Neuronal stem cell (in vitro differentiated cells): ENCODE measurements at regions not wholly inside any gene's neighbourhood (a gene's known extent, or its start where the extent isn't known, plus 50 kb on each side); places are given as distances from the start of the nearest gene placed in this dataset.

Source experiments
- DNase-seq: peaks from one replicate; pipeline ENCODE4 v3.0.0-alpha.2; 2013; ENCODE audit warnings: low spot score
- H2AFZ ChIP-seq: one replicate; pipeline ENCODE4 v1.6.1; 2013; ENCODE audit warnings: mild to moderate bottlenecking, low read length, inconsistent platforms
- H2AK5ac ChIP-seq: 2 replicates; pipeline ENCODE4 v1.6.1; 2013; ENCODE audit warnings: low read depth, mild to moderate bottlenecking, inconsistent platforms, low read length, moderate library complexity, mixed read lengths
- H2BK120ac ChIP-seq: 2 replicates; pipeline ENCODE4 v1.6.1; 2013; ENCODE audit warnings: low read depth, mild to moderate bottlenecking, inconsistent platforms, low read length, moderate library complexity, mixed read lengths
- H2BK12ac ChIP-seq: one replicate; pipeline ENCODE4 v1.6.1; 2013; ENCODE audit warnings: low read length, inconsistent platforms
- H2BK15ac ChIP-seq: 2 replicates; pipeline ENCODE4 v1.6.1; 2013; ENCODE audit warnings: mild to moderate bottlenecking, low read length, inconsistent platforms, mixed read lengths
- H2BK5ac ChIP-seq: one replicate; pipeline ENCODE4 v1.6.1; 2013; ENCODE audit warnings: inconsistent platforms, mild to moderate bottlenecking, low read length, moderate library complexity
- H3K14ac ChIP-seq: one replicate; pipeline ENCODE4 v1.6.1; 2013; ENCODE audit warnings: low read length, inconsistent platforms
- H3K18ac ChIP-seq: 2 replicates; pipeline ENCODE4 v1.6.1; 2013; ENCODE audit warnings: low read length, inconsistent platforms
- H3K23ac ChIP-seq: 2 replicates; pipeline ENCODE4 v1.6.1; 2013; ENCODE audit warnings: low read depth, mild to moderate bottlenecking, mixed read lengths, low read length, inconsistent platforms; ENCODE audit not compliant: poor library complexity
- H3K27ac ChIP-seq: replicated peaks from 3 replicates; pipeline ENCODE4 v1.5.1; 2013; ENCODE audit warnings: low read length, inconsistent platforms
- H3K27me3 ChIP-seq, 3 experiments: 2 replicates each; pipeline ENCODE4 v1.6.1; 2013; ENCODE audit warnings: low read length in 3 of 3, mild to moderate bottlenecking in 2 of 3, inconsistent platforms in 1 of 3, low read depth in 1 of 3, mixed read lengths in 1 of 3, moderate library complexity in 1 of 3; ENCODE audit not compliant: control insufficient read depth in 3 of 3, insufficient read depth in 3 of 3
- H3K36me3 ChIP-seq, 2 donors: replicated peaks in 1 of 2; 2 replicates each; pipeline ENCODE4 v1.6.1; 2013; ENCODE audit warnings: low read length in 2 of 2; ENCODE audit not compliant: control insufficient read depth in 2 of 2, insufficient read depth in 2 of 2
- H3K4ac ChIP-seq: 2 replicates; pipeline ENCODE4 v1.6.1; 2013; ENCODE audit warnings: inconsistent platforms, mild to moderate bottlenecking, low read length, moderate library complexity
- H3K4me1 ChIP-seq, 2 donors: 1 replicate in 1 of 2; 2 replicates in 1 of 2; pipeline ENCODE4 v1.6.1; 2013; ENCODE audit warnings: low read length in 2 of 2, low read depth in 1 of 2; ENCODE audit not compliant: control insufficient read depth in 2 of 2, insufficient read depth in 1 of 2
- H3K4me2 ChIP-seq: one replicate; pipeline ENCODE4 v1.6.1; 2013; ENCODE audit warnings: mild to moderate bottlenecking, low read length, inconsistent platforms; ENCODE audit not compliant: insufficient read depth, poor library complexity, severe bottlenecking
- H3K4me3 ChIP-seq, 2 donors: 2 replicates each; pipeline ENCODE4 v1.5.1; 2013; ENCODE audit warnings: low read length in 2 of 2, mild to moderate bottlenecking in 2 of 2, inconsistent platforms in 1 of 2, moderate library complexity in 1 of 2
- H3K79me1 ChIP-seq: one replicate; pipeline ENCODE4 v1.6.1; 2013; ENCODE audit warnings: low read depth, mild to moderate bottlenecking, inconsistent platforms, low read length, moderate library complexity
- H3K9ac ChIP-seq: one replicate; pipeline ENCODE4 v1.6.1; 2013; ENCODE audit warnings: mild to moderate bottlenecking, low read depth, low read length, inconsistent platforms; ENCODE audit not compliant: poor library complexity
- H3K9me3 ChIP-seq, 2 donors: replicated peaks in 1 of 2; 2 replicates each; pipeline versions ENCODE3 to v1.6.1; 2013; ENCODE audit warnings: low read length in 2 of 2, mild to moderate bottlenecking in 2 of 2, inconsistent platforms in 1 of 2, low read depth in 1 of 2, mixed read lengths in 1 of 2, moderate library complexity in 1 of 2; ENCODE audit not compliant: control insufficient read depth in 2 of 2, insufficient read depth in 1 of 2
- H4K8ac ChIP-seq: one replicate; pipeline ENCODE4 v1.6.1; 2013; ENCODE audit warnings: low read depth, mild to moderate bottlenecking, inconsistent platforms, low read length, moderate library complexity
- H4K91ac ChIP-seq: one replicate; pipeline ENCODE4 v1.6.1; 2013; ENCODE audit warnings: low read length, low read depth, mild to moderate bottlenecking, inconsistent platforms; ENCODE audit not compliant: poor library complexity
- WGBS, 2 donors: extraction: QIAGEN DNeasy Blood & Tissue Kit; methylation state at CpG; one replicate each; pipeline ENCODE4 v1.1.7; 2013; ENCODE audit warnings: missing lambda C conversion rate in 2 of 2, mixed read lengths in 1 of 2; ENCODE audit not compliant: insufficient read length in 2 of 2, insufficient replicate concordance in 1 of 2; ENCODE audit errors: extremely low coverage in 2 of 2; 5-methylcytosine and 5-hydroxymethylcytosine counted together

DNA sequence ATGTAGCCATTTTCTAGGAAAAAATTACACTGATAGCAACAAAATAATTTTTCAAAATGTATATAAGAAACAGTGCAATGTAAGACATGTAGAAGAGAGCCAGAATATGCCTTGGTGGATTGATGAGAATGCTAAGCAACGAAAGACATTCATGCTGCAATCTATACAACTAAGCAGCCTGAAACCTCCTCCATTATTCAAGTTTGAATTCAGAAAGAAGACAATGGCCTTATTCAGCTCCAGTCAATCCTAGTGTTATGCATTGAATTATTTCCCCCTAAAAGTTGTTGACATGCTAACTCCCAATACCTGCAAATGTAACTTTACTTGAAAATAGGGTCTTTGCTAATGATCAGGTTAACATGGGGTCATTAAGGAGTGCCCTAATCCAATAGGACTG lies 73.5 kb downstream of the BTG1 start:
- no peak overlapping the region for H3K9ac ChIP-seq
- no peak overlapping the region for H3K18ac ChIP-seq
- no peak overlapping the region for H3K4me3 ChIP-seq
- H3K79me1 ChIP-seq, result no peaks in the 10 kb centered on the region
- no peak overlapping the region for H3K23ac ChIP-seq
- no peak overlapping the region for H2AK5ac ChIP-seq
- no peak overlapping the region for H4K8ac ChIP-seq
- H3K27ac ChIP-seq, result no peak overlapping the region
- no peak overlapping the region for H2BK15ac ChIP-seq
- no peak overlapping the region for H2AFZ ChIP-seq
- no peak overlapping the region for H4K91ac ChIP-seq
- WGBS, 2 donors, result no CpG with 5 or more reads among the region's 1 CpG
- H2BK120ac ChIP-seq, result no peak overlapping the region
- peaks cover 7% of the 10 kb centered on the region in 2 donors for H3K4me1 ChIP-seq
- no peak for DNase-seq
- H3K4ac ChIP-seq, result no peak overlapping the region
- H2BK5ac ChIP-seq, result no peak overlapping the region
- H3K4me2 ChIP-seq, result no peak overlapping the region
- H3K36me3 ChIP-seq, result no peaks in the 10 kb centered on the region
- H3K9me3 ChIP-seq, result peaks cover 0 to 15% of the 10 kb centered on the region in 2 donors
- H3K14ac ChIP-seq, result no peak overlapping the region
- no peak overlapping the region for H2BK12ac ChIP-seq
- H3K27me3 ChIP-seq, result no peaks in the 10 kb centered on the region

GRCh38 chr12:92070864-92071445 lies 74.7 kb downstream of the BTG1 start:
- H3K4me1 ChIP-seq, result peaks cover 7% of the 10 kb centered on the region in 2 donors
- WGBS, 2 donors, result no CpG with 5 or more reads among the region's 6 CpGs
- DNase-seq, result no peak
- no peak overlapping the region for H3K18ac ChIP-seq
- no peak overlapping the region for H3K23ac ChIP-seq
- H4K8ac ChIP-seq, result no peak overlapping the region
- H3K4ac ChIP-seq, result no peak overlapping the region
- no peak overlapping the region for H2AFZ ChIP-seq
- no peaks in the 10 kb centered on the region for H3K27me3 ChIP-seq
- no peak overlapping the region for H3K9ac ChIP-seq
- peaks cover 0 to 15% of the 10 kb centered on the region in 2 donors for H3K9me3 ChIP-seq
- no peak overlapping the region for H3K27ac ChIP-seq
- H4K91ac ChIP-seq, result no peak overlapping the region
- no peak overlapping the region for H2BK120ac ChIP-seq
- no peak overlapping the region for H2BK12ac ChIP-seq
- no peak overlapping the region for H3K14ac ChIP-seq
- H3K79me1 ChIP-seq, result no peaks in the 10 kb centered on the region
- no peak overlapping the region for H2BK15ac ChIP-seq
- no peak overlapping the region for H3K4me2 ChIP-seq
- no peak overlapping the region for H2AK5ac ChIP-seq
- no peaks in the 10 kb centered on the region for H3K36me3 ChIP-seq
- no peak overlapping the region for H2BK5ac ChIP-seq
- no peak overlapping the region for H3K4me3 ChIP-seq

DNA sequence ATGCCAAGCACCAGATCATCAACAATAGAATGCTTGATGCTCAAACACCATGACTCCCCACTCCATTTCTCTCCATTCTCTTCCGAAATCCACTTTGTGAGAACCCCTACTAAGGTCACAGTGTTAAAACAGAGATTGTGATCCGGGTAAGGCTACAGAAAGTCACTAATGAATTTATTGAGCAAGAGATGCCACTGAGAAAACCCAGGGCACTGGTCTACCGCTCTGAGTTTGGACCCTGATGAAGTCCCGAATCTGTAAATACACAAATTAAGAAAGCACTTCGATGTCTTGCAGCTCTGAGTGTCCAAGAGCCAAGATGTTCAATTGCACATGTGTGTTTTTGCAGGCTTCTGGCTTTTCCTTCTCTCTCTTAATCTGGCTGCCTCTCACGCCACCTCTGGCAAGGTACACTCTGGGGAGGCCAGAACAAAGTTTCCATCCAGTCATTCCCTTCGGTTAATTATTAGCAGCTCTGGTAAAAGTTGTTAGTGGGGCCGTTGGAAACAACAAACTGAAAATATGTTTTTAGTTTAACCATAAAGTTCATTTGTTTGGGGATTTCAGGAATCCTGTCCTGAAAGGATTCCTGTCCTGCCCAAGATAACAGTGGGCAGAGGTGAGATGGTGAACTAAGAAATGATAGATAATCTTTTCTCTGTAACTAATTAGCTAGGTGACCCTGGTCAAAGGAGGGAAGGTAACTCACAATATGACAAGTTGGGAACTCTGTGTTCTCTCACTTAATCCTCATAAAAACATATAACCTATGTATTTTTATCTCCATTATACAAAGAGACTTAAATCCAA lies 75.4 kb downstream of the BTG1 start:
- H3K4me1 ChIP-seq, result peaks cover 3 to 5% of the 10 kb centered on the region in 2 donors
- no peak overlapping the region for H4K8ac ChIP-seq
- no peak overlapping the region for H3K18ac ChIP-seq
- peaks cover 0 to 15% of the 10 kb centered on the region in 2 donors for H3K9me3 ChIP-seq
- no peak for DNase-seq
- H3K79me1 ChIP-seq, result no peaks in the 10 kb centered on the region
- no peak overlapping the region for H3K27ac ChIP-seq
- no peaks in the 10 kb centered on the region for H3K36me3 ChIP-seq
- no peak overlapping the region for H3K14ac ChIP-seq
- no peak overlapping the region for H2BK5ac ChIP-seq
- H3K4me3 ChIP-seq, result no peak overlapping the region
- no peak overlapping the region for H3K4ac ChIP-seq
- no peak overlapping the region for H3K9ac ChIP-seq
- no peak overlapping the region for H2AFZ ChIP-seq
- H4K91ac ChIP-seq, result no peak overlapping the region
- no peak overlapping the region for H2BK15ac ChIP-seq
- H3K27me3 ChIP-seq, result no peaks in the 10 kb centered on the region
- no peak overlapping the region for H3K4me2 ChIP-seq
- no peak overlapping the region for H3K23ac ChIP-seq
- no peak overlapping the region for H2AK5ac ChIP-seq
- H2BK12ac ChIP-seq, result no peak overlapping the region
- no peak overlapping the region for H2BK120ac ChIP-seq
- WGBS, 2 donors, result no CpG with 5 or more reads among the region's 8 CpGs

DNA sequence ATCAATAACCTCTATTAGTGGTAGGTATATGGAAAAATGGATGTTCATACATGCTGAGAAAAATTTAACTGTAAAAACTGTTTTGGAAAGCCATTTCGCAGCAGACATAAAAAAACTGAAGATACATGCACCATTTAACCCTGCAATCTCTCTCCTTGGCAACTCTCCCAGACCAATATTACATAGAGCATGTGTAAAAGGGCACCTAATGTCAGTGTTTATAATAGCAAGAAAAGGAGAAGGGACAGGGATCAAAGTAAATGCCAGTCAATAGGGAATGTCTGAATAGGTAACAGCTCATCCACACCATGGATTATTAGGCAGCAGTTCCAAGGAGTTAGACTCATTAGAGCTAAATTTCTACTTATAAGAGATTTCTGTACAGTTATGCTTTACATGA lies 77.2 kb downstream of the BTG1 start:
- H2BK120ac ChIP-seq, result no peak overlapping the region
- WGBS, 2 donors, result no CpG with 5 or more reads among the region's 1 CpG
- no peak overlapping the region for H2AFZ ChIP-seq
- peaks cover 0 to 15% of the 10 kb centered on the region in 2 donors for H3K9me3 ChIP-seq
- peaks cover 0 to 3% of the 10 kb centered on the region in 2 donors for H3K4me1 ChIP-seq
- no peak overlapping the region for H2AK5ac ChIP-seq
- H3K27ac ChIP-seq, result no peak overlapping the region
- H4K91ac ChIP-seq, result no peak overlapping the region
- H3K4ac ChIP-seq, result no peak overlapping the region
- H3K27me3 ChIP-seq, result no peaks in the 10 kb centered on the region
- no peaks in the 10 kb centered on the region for H3K36me3 ChIP-seq
- no peaks in the 10 kb centered on the region for H3K79me1 ChIP-seq
- H4K8ac ChIP-seq, result no peak overlapping the region
- no peak overlapping the region for H3K18ac ChIP-seq
- H2BK12ac ChIP-seq, result no peak overlapping the region
- no peak overlapping the region for H3K14ac ChIP-seq
- DNase-seq, result no peak
- no peak overlapping the region for H3K9ac ChIP-seq
- H2BK5ac ChIP-seq, result no peak overlapping the region
- H3K4me2 ChIP-seq, result no peak overlapping the region
- H3K4me3 ChIP-seq, result no peak overlapping the region
- H3K23ac ChIP-seq, result no peak overlapping the region
- no peak overlapping the region for H2BK15ac ChIP-seq
